Esophagus mucosa (tissue), 1 donor: ENCODE measurements at regions not wholly inside any gene's neighbourhood (a gene's known extent, or its start where the extent isn't known, plus 50 kb on each side); places are given as distances from the start of the nearest gene placed in this dataset.
"Not testable (repeated sequence)": the region's sequence is repeated elsewhere in the genome, so short reads cannot be mapped to it uniquely, and the experiment has no call there.

ENCODE experiments used
- ATAC-seq: fragments of 200-7000 bp; cut with Tn5 transposase; one replicate; pipeline ENCODE4 v1.9.1; 2020
- donor health status: DM: yes; HTN: yes; CAD: no.

DNA sequence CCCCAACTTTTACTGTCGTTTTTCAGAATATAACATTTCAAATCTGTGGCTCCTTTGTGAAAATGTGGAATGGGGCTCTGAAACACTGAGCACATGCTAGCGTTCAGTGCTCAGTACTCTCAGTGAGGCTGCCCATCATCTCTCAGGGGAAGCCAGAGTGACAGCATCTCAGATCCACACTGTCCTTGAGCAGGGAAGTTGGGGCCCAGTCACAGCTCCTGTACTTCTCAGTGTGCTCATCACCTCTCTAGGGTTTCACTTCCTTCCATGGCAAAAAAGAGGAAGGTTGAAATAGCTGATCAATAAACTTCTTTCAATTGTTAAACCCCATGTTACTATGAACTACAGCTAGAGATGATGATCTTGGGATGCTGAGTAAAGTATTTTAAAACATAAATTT lies 565.9 kb upstream of the SPRY2 start:
- ATAC-seq: no peak

DNA sequence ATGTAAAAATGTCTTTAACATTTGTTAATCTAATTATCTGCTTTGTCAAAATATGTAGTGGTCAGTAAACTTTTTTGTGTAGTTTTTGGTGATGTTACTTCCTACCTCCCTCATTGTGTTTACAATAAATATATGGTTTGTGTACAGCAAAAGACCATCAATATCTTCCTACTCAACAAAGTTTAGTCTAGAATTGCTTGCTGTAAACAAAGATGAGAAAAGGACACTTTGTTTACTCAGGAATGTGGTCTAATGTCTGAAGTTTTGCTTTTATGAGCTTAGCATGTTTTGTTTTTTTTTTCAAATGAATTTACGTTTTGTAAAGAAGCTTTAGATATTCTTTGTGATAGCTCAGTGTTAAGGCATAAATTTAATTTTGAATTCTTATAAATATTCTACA lies 563.5 kb upstream of the SPRY2 start:
- no peak for ATAC-seq

DNA sequence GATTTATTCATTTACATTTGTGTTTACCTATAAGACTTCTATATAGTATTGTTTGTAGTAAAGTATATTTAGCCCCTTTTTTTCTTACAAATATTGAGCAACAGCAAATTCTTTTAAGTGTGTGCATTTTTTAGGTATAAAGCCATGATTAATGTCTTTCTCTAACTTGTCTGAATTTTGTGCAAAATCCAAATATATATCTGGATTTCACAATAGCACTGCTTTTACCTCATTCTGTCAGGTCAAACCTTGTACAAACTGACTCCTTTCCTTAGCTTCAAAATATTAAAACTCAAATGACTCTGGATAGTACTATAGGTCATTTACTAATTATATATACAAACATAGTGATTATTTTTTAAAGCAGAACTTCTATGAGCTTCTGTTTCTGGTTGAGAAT lies 563.0 kb upstream of the SPRY2 start:
- ATAC-seq: no peak

DNA sequence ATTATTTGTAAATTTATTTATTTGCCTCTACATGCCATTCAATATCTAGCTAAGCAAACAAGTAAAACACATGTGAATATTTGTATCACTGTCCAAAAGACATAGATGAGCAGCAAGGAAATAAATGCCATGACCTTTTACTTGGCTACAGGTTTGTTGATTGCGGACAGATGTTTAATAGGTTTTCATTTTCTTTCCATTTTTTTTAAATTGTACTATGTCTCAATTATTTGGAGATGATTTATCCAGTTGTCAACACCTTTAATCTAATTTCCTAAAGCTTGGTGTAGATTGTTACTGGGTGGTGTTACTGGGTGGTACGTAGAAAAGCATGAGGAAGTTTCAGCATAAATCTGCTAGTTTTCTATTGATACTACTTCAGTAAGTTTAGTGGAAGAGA lies 560.6 kb upstream of the SPRY2 start:
- ATAC-seq: no peak

DNA sequence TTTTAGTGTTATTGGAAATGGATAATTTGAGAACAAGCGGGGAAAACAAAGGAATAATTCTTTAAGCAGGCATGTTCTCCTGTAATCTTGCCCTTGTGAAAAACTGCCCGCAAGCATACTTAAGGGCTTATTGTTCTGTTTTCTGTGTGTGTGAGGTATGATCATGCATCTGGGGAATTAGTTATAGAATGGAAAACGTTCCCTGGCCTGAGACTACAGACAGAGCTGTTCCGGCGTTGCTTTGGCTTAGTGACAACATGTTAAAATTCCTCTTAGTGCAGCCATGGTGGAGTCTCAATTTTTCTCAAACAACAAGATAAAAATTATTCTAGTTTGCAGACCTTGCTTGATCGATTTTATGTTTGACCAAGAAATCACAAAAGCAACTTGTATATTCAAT lies 560.2 kb upstream of the SPRY2 start:
- no peak for ATAC-seq

DNA sequence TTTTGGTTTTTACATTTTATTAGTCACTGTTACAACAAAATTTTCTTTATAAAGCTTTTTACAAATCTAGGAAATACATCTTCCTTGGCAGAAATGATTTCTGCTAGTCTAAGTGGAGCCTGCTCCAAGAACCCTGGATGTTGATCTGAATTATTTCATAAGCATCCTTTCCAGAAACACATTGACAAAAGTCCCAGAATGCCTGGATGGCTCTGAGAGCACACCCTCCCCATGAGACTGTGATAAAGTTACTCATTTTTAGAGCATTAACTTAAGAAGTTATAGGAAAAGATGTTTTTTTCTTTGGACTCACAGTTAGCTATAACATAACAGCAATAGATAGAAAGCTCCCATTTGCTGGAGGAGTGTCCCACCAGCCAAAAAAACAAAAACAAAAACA lies 559.6 kb upstream of the SPRY2 start:
- no peak for ATAC-seq

DNA sequence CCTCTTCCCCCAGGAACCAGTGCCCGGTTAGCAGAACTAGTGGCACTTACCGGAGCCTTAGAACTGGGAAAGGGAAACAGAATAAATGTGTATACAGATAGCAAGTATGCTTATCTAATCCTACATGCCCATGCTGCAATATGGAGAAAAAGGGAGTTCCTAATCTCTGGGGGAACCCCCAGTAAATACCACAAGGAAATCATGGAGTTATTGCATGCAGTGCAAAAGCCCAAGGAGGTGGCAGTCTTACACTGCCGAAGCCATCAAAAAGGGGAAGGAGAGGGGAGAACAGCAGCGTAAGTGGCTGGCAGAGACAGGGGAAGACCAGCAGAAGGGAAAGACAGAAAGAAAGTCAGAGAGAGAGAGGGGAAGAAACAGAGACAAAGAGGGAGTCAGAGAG lies 556.7 kb upstream of the SPRY2 start:
- not testable (repeated sequence) for ATAC-seq

DNA sequence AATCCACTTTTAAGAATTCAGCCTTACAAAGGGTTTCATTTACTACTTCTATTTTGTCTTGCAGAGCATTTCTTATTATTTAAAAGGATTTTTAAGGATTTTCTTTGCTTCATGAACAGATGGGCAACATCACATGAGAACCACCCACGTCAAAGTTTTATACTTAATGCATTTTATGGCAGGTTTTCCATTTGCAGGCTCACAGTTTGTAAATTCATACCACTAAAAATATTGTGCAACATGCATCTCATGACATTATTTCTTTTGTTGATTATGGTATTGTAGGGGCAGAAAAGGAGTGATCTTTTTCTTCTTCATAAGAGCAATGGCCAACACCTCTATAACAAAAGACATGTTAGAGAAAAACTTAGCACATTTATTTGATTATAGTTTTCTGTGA lies 554.0 kb upstream of the SPRY2 start:
- no peak for ATAC-seq

DNA sequence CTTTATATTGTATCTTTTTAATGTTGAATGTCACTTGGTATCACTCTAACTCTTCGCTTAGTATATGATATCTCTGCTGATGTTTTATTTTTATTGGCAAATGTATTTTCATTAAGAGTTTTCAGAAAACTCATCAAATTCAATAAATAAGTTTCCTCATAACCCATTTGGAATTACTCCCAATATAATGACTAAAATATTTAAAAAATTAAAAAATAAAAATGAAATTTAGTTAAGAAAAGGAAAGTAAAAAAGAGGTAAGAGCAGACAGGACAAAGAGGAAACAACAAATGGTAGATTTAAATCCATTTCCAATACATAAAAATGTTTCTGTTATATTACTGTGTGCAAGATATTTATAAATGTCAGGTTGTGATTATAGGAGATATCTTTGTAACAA lies 548.9 kb upstream of the SPRY2 start:
- ATAC-seq: no peak

DNA sequence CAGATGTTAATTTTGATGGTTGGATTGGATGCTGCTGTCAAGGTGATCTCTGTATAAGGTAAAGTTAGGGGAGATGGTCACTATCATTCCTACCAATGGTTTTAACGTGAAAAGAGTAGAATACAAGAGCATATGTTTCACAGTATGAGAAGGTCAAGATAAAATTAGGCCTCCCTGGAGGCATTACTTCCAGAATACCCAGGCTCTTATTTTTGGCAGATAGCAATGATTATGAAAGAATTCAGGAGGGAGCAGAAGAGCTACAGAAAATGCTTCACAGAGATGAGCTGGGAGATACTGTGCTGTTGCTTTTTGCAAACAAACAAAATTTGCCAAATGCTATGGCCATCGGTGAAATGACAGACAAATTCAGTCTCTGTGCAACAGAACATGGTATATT lies 547.5 kb upstream of the SPRY2 start:
- no peak for ATAC-seq

DNA sequence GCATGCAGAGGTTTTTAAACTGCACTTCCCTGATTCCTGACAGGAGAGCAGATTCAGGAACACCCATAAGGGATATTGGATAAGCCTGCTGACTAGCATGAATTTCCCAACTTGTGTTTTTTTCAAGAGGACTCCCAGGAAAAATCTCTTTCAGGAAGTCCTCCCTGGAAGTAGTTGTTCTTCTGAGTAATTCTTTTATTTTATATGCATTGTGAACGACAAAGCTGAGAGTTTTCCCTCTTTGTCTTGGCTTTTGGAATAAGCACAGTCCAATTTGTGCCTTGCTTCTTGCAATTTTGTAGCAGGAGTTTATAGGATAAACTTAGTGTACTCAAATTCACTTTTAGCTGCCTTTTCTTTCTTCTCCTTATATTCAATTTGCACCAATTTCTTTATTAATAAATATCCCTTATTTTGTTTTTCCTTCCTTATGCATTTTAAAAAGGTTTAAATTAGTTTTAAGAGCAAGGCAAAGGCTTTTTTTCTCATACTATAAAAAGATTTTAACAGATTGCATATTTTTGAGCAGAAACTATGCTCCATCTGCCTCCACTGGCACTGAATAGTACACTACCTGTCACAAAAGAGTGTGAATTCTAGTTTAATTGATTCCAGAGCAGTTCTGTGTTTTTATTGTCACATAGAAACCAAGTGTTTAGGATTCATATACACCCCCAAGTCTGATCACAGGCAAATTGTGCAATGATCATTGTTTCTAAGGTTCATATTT lies 543.3 kb upstream of the SPRY2 start:
- no peak for ATAC-seq

DNA sequence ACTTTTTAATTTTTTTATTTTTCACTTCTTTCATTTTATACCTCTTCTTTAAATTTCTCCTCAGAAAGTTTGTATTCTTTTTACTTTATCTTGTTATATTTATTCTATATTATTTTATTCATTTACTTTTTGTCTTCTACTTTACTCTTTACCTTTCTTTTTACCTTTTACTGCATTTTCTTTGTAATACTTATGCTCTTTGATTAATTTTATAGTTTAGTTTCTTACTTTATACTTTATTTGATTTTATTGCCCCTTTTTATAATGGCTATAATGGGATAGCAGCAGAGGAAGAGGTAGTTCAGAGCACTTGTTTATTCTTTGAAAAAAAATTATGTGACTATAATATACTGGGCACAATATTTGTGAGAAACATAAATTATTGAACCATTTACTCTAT lies 542.6 kb upstream of the SPRY2 start:
- ATAC-seq: no peak

DNA sequence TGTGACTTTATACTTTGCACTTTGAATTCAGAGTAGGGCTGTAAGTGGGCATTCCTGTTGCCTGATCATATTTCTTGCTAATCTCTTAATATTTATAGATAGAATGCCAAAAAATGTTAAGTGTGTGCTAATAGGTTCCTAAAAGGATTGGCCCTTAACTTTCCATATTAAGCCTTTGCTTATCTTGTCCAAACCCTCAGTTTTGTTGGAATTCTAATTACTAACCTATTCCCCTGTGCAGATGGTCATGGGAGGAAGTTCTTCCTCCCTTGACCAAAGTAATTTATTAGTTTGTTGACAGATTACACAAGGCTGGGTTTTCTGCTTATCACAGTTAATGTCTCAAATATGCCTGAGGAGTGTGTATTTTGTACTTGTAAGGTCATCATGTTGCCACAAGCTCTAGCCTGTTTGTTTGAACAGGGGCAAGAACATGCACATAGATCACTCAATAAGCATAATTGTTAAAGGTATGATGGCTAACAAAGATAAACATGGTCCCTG lies 541.1 kb upstream of the SPRY2 start:
- no peak for ATAC-seq

DNA sequence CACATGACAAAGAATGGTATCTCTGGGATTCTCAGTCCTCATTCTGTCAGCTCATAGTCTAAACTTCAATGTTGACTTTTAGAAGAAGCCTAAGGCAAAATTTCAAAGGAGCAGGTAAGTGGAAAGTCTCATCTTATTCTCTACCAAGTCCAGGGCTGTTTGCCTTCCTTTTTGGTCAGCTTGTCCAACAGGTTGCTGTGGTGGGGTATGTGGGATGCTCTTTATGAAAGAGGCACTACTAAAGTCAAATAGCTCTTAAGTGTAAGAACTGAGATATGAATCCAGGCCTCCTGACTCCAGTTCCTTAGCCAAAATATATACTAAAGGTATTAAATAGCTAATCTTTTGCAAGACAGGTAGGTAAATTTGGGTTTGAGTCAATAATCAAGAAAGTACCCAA lies 540.6 kb upstream of the SPRY2 start:
- no peak for ATAC-seq

DNA sequence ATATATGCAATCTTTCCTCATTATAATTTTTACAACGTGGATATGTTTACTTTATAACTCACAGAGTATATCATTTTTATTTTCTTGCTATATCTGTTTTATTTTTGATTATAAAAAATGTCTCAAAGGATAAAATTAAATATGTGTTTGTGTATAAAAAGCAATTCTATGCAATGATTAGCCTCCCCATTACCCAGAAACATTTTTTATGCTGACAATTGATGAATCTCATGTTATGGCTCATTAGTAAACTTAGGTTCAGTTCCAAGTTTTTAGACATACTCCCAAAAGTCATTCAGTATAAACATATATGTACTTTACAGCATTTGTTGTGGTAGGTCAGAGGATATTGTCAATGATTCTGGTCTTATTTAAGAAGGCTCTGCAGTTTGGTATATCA lies 540.1 kb upstream of the SPRY2 start:
- ATAC-seq: no peak

DNA sequence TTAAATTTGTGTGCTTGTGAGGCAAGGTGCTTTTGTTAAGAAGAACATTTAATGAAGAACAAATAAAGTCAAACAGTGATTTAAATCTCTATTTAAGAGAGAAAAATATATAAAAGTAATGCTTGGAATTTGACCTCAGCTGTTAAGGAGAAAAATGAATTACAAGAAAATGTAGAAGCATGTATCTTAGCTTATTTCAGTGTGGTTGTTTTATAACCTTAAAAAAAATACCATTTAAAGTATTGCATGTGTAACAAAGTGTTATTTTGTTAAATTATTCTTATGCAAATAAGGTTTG lies 537.0 kb upstream of the SPRY2 start:
- no peak for ATAC-seq

DNA sequence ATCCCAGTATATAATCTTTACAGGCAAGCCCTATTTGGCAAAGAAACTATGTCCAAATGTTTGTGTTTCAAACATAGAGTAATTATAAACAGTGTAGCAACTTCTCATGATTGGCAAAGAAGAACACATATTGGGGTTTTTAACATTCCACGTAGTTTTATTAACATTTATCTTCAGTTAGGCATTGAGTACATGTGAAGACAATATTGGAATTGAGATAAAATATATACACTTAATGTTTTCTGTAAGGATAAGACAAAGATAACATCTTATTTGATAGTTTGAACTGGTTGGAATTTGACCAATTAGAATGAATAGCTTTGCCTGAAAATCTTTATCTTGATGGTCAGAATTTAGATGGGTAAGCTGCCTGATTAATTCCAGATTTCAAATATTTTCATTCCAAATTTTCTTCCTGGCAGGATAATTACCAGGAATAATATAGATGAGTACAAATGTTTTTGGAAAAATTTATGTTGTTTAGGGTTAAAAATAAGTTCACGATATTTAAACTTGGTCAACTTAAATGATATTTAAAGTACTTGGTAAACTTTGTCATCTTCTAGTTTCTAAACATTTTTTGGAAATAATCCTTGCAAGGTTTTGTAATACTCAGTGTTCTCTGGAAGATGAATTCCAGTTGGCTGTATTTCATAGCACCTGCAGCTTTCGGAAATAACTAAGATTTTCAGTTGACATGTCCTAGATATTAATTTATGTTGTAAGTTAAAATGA lies 536.5 kb upstream of the SPRY2 start:
- ATAC-seq: no peak

DNA sequence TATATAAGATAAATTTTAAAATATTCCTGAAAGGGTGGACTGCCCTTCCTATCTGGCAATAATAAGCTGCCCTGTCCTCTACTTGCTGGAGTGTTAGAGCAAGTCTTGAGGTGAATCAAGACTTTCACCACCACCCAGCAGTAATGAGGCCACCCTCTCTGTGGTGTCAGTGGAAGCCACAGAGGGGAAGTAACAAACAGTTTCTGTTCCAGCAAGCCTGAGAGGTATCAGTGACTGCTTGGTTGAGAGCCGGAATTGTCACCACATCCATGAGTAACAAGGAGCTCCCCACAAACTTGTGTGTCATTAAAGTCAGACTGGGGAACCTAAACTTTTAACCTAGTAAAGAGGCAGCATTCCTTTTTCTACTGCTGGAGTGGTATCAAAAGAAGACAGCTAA lies 532.7 kb upstream of the SPRY2 start:
- ATAC-seq: no peak

DNA sequence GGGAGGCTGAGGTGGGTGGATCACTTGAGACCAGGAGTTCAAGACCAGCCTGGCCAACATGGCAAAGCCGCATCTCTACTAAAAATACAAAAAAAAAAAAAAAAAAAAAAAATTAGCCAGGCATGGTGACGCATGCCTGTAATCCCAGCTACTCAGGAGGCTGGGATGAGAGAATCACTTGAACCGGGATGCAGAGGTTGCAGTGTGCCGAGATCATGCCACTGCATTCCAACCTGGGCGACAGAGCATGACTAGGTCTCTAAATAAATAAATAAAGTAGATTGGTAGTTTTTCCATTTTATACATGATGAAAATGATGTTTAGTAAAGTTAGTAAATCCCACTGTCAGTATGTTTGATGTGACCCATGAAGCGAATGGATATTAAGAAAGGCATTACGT lies 531.0 kb upstream of the SPRY2 start:
- not testable (repeated sequence) for ATAC-seq

DNA sequence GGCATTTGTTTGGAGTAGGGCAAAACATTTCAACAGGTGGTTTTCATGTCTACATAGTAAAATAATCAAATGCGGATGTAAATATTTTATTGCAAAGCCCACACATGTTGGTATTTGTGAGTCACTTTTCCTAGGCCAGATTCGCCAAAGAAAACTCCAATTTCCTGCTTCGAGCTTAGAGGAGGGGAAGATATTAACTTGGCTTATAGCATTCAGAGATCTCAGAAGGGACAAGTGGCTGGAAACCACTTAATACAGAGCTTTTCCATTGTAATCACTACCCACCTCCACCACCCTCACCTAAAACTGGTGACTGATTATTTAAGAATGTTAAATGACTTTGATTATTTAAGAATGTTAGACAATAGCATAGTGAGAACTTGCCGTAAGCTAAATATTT lies 530.6 kb upstream of the SPRY2 start:
- ATAC-seq: no peak

DNA sequence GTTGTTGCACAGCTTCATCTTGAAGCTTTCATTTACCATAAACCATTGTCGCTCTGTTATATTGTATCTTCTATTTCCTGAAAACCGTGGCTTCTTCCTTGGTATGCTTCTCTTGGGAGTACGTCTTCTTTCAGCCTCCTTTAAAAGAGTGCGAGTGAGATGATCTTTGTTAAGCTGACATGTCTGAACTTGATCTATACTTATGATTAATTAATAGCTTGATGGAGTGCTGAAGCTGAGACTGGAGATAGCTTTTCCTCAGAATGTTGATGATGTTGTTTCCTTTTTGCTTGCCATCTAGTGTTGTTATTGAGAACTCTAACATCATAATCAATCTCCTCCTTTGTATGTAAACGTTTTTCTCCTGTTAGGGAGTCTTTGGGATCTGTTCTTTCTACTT lies 529.3 kb upstream of the SPRY2 start:
- no peak for ATAC-seq

DNA sequence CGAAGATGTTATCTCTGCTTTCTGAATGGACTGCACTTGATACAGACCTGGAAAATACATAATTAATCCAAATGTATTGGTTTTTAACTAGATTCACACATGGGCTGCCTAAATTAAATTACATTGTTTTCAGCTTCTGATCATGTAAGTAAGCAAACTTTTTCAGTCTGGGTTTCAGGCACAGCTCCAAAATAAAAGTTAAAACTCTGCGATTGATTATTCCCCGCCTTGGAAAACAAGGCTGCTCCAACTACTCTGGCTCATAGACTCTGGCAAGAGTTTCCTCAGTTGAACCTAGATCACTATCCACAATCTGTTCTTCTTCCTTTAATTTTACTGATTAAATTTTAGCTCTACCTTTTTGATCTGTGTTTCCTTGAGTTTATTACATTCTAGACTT lies 526.0 kb upstream of the SPRY2 start:
- ATAC-seq: no peak

DNA sequence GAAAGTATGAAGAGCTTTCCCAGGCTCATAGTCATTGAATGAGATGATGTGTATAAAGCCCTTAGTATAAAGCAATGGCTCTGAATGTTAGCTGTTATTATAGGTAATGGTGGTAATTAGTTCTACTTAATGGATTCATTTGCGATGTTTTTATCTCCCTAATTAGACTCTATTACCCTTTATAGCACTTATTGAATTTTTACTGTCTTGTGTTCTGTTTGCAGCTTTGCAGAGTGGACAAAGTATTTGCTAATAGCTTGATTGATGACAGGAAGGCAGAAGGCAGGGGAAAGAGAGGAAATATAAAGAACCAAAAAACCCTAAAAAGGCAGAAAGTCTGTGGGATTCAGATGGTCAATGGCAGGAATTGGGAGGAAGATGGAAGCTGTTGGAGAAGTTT lies 524.4 kb upstream of the SPRY2 start:
- no peak for ATAC-seq

DNA sequence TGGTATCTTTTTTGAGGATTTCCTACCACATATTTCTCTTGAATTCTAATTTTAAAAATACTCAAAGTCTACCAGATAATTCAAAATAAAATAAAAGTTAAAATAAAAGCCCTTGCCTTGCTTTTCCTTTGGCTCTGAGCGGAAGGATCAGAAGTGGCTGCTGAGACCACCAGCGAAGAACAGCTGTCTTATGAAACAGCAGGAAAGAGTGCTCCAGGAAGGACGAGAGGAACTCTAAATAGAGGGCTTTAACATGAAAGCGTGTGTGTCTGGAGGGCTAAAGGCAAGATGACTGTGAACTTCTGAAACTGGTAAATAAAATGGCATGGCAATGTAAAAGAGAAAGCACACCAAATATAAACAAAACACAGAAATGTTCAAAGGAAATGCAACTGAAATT lies 521.5 kb upstream of the SPRY2 start:
- no peak for ATAC-seq

DNA sequence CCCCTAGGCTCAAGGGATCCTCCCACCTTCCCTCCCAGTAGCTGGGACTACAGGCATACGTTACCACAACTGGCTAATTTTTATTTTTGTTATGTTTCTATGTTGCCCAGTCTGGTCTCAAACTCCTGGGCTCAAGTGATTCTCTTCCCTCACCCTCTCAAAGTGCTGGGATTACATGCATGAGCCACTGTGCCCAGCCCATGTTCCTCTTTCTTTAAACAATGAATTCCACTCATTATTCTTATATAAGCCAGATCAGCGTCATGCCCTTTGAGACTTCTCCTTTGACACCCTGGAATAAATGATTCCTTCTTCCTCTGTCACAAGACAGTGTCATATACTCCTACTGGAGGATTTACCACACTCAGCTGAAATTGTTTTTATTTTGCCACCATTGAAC lies 519.9 kb upstream of the SPRY2 start:
- no peak for ATAC-seq
